GM21529 (cell line): ENCODE measurements at regions not wholly inside any gene's neighbourhood (a gene's known extent, or its start where the extent isn't known, plus 50 kb on each side); places are given as distances from the start of the nearest gene placed in this dataset.
"Not testable (repeated sequence)": the region's sequence is repeated elsewhere in the genome, so short reads cannot be mapped to it uniquely, and the experiment has no call there.

Experiments used
- ATAC-seq: cut with Tn5 transposase; IDR thresholded peaks from one replicate; pipeline ENCODE4 v1.9.1; 2021; ENCODE audit not compliant: unreplicated experiment

DNA sequence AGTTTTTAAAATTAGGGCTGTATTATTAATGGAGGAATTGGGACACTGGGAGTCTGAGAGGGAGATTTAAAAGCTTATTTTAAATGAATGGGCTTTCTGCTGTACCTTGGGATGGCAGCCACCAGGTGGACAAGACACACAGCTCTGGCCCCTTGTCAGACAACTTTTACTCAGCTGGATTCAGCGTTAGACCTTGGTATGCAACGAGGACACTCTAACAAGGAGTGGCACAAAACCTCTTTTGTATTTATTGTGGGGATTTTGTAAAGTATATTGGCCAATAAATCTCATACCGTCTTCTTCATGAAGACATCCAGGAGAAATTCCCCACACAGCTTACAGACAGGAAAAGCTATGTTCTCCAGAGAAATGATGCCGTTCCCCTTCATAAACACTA, 105.7 kb downstream of the LCA5 start:
- no peak for ATAC-seq

GRCh38 chr6:79430913-79431536, 106.2 kb downstream of the LCA5 start:
- ATAC-seq, result no peak

GRCh38 chr6:79427721-79428120, 109.5 kb downstream of the LCA5 start:
- ATAC-seq, result no peak

DNA sequence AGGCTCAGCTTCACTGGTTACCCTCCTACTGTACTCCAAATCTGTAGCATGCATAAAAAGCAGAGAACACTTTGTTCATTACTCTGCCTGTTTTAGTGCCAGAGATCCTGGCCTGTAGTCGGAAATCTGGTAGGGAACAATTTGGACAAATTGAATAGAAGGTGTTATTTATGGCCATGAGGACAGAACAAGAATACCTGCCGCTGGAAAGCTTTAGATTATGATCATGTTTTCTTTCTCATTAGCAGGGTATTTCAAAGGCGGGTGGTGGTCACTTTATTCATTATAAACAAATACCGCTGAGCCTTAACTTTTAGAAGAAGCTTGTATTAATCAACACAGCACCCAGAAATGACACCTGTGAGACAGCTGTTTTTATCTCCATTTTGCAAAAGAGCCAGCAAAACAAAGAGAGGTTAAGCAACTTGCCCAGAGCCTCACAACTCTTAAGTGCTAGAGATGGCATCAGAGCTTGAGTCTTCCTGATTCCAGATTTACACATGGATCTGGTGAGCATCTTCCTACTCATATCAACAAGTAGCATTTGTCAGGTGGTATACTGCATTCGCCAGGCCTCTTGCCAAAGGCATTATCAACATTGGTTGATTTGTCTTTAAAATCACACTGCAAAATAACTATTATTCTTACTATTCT, 110.5 kb downstream of the LCA5 start:
- no peak for ATAC-seq

- no peak for ATAC-seq
Measured at GRCh38 chr6:79425589-79426311, 111.5 kb downstream of the LCA5 start.

DNA sequence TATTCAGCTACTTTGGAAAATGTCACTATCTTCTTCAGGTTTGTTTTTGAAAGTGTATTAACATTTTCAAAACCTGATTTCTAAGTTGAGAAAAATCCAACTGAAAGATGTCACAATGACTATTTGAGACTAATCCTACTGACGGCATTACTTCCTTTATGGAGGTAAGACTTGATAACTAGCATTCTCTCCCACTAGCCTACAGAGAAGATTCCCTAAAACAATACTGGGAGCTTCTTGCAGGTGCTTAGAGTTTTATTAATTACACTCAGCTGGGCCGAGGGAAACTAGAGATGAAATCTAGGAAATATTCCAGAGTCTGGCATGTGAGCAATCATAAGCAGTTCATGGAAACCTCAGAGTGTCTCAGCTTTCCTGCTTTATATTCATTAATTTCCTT, 114.0 kb downstream of the LCA5 start:
- no peak for ATAC-seq

GRCh38 chr6:79422666-79423065, 114.6 kb downstream of the LCA5 start:
- ATAC-seq, result no peak

DNA sequence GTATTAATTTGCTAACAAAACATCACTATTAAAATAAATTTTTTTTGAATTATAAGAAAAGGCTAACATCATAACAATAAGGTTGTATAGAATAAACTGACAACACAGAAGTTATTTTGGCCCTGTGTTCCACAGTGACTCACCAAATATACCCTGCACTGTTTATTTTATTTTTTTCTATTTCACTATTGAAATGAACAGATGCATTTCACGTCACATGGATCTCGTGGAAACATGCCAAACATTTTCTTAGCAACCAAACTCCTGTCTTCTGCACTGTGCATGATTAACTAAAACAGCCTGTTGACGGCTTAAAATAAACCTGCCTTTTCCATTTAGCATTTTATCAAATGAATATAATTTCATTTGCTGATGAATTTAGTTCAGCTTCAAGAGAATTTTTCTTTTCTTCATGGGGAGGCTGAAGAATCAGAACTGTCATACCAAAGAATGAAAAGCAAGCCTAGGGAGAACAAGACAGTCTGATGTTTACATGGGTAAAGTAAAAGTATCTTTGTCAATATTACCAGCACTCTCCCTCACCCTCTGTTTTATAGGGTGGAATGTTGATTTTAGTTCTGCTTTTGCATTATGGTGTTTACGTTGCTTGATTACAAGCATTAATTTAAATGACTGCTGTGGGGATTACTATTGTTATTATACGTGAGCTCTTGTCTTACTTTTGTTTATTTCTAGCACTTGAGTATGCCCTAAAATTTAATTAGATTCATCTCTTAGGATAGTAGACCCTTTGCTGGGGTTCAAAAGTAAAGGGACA, 115.3 kb downstream of the LCA5 start:
- ATAC-seq, result peak; percentile 79

DNA sequence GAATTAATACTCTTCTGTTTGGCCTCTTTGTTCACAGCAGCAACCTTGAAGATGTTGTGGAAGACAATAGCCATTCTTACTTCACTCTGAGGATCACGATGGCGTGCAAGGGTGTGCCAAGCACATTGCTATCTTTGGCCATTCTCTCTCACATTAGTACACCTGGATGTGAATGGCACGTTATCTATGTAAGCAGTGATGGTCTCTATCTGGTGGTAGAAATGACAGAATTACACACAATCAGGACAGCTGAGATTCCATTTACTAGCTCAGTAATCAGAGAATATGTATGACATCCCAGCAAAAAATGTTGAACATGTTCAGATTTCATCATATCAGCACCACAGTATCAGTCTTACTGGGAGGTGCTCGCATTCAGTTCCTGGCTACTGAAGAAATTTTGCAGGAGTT, 116.2 kb downstream of the LCA5 start:
- no peak for ATAC-seq

DNA sequence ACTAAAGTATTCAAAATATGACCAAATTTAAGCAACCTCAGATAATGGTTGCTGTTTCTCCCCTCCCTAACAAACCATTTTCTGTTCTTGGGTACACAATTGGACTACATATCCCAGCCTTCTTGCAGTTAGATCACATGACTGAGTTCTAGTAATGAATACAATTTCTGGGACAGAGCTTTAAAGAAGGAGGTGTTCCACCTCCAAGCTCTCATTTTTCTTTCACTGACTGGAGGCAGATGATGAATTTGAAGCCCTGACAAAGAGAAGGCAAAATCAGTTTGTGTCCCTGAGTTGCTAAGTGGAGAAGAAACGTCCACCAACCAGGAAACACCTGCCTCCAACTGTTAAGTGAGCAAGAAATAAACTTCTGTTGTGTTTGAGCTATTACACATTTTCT, 117.2 kb downstream of the LCA5 start:
- ATAC-seq, result no peak

- no peak for ATAC-seq
Measured at GRCh38 chr6:79416931-79417330, 120.3 kb downstream of the LCA5 start.

DNA sequence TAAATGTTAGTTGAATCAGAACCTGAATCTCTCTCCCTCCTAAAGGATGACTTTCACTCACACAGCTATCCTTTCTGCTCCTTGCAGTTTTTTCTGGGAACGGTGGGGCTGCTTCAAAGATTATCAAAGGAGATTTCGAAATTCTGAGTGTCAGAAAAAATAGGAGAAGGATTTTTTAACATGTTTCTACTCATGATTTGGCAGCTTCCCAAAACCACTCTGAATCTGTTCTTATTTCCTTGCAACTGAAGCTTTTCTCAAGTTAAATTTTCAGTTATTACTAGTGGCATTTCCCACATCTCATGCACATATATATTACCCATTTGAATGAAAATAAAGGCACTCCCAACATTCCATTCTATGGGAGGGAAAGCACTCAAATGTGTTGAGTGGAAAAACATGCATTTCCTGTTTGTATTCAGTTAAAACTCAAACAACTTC, 123.6 kb downstream of the LCA5 start:
- no peak for ATAC-seq

GRCh38 chr6:79410806-79411205, 126.4 kb downstream of the LCA5 start:
- no peak for ATAC-seq

GRCh38 chr6:79408256-79408974, 128.8 kb downstream of the LCA5 start:
- no peak for ATAC-seq

DNA sequence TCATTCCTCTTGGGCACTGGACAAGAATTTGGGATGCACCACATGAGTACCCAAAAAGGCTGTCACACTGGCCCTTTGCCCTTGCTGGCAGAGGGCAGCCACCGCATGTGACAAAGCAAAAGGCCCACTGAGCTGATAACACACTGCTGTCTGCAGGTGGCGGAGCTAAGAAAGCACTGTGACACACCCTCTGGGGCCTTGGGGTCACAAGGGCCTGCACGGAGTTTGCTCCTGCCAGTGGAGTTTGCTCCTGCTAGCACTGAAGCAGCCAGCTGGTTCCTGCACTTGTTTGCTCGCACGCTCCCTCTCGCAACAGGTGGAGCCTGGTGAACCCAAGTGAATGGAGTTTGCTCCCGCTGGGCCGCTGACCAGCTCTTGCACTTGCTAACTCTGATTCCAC, 132.6 kb downstream of the LCA5 start:
- ATAC-seq, result no peak

GRCh38 chr6:79404261-79404660, 133.0 kb downstream of the LCA5 start:
- no peak for ATAC-seq

DNA sequence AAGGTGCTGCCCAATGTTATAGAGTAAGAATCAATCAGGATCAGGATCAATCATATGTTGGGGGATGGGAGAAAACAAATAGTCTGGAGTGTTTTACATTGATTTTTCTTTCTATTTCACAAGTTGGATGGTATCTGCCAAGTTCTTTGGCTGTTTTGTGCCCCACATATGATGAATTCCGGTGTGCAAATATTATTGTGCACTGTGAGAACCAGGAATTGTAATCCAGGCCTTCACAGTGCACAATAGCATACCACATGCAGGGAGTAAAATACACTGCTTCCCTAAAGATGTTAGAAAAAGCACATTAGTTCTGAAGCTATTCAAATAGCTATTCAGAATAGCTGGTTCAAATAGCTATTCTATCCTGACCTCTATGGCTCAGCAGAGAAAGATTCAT, 133.7 kb downstream of the LCA5 start:
- no peak for ATAC-seq

GRCh38 chr6:79403086-79403485, 134.1 kb downstream of the LCA5 start:
- ATAC-seq, result no peak

- ATAC-seq, result no peak
Measured at GRCh38 chr6:79399499-79399898, 137.7 kb downstream of the LCA5 start.

DNA sequence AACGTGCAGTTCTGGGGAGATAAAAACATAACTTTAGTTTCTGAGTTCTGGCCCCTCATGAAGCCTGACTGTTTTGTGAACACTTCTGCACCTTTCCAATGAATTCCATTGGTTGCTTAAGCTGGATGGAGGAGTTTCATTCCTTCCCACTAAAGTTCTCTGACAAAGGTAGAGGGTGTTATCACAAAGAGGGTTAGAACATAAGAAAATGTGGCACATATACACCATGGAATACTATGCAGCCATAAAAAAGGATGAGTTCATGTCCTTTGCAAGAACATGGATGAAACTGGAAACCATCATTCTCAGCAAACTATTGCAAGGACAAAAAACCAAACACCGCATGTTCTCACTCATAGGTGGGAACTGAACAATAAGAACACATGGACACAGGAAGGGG, 138.6 kb downstream of the LCA5 start:
- ATAC-seq, result not testable (repeated sequence)

DNA sequence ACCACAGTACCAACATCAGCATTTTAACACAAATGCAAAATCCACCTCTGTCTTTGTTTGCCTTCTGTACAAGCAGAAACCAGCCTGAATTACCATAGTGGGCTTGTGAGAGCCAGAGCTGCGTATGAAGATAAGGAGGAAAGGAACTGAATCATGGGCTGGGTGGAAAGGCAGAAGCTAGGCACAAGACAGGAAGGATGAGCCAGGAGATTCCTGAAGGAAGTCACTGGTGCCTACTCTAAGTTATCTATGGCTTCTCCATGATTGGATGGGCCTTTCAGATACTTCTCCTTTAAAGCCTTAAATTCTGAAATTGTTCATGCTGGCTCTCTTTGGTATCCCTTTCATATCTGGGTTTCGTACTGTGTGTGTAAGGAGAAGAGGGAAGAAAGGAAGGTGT, 140.6 kb downstream of the LCA5 start:
- no peak for ATAC-seq
